Lung (tissue), 11 donors: ENCODE measurements at regions not wholly inside any gene's neighbourhood (a gene's known extent, or its start where the extent isn't known, plus 50 kb on each side); places are given as distances from the start of the nearest gene placed in this dataset.
A peak's percentile ranks its signal among the peaks of the same experiment; 100 is the strongest.

Experiments
- ATAC-seq: fragments of 200-7000 bp; cut with Tn5 transposase; one replicate; pipeline ENCODE4 v1.9.1; 2020; ENCODE audit warnings: moderate number of reproducible peaks; ENCODE audit not compliant: insufficient read depth, low FRiP score
- DNase-seq, 3 donors: peaks; one replicate each; pipeline ENCODE4 v3.0.0-alpha.2; 2013 to 2017
- H3K27ac ChIP-seq, 2 donors: one replicate each; pipeline ENCODE4 v1.5.1; 2013; ENCODE audit warnings: mild to moderate bottlenecking in 2 of 2, moderate library complexity in 2 of 2, control low read depth in 1 of 2, inconsistent platforms in 1 of 2, low read depth in 1 of 2, low read length in 1 of 2
- H3K27me3 ChIP-seq, 3 donors: one replicate each; pipeline ENCODE4 v1.5.1; 2013; ENCODE audit warnings: low read length in 2 of 3; ENCODE audit not compliant: control insufficient read depth in 3 of 3, insufficient read depth in 3 of 3
- H3K36me3 ChIP-seq, 4 donors: one replicate each; pipeline ENCODE4 v1.5.1; 2013; ENCODE audit warnings: low read length in 4 of 4, mild to moderate bottlenecking in 1 of 4, moderate library complexity in 1 of 4; ENCODE audit not compliant: control insufficient read depth in 4 of 4, insufficient read depth in 4 of 4
- H3K4me1 ChIP-seq, 5 donors: one replicate each; pipeline ENCODE4 v1.5.1; 2013; ENCODE audit warnings: low read length in 5 of 5, mild to moderate bottlenecking in 2 of 5, moderate library complexity in 1 of 5; ENCODE audit not compliant: control insufficient read depth in 5 of 5, insufficient read depth in 5 of 5
- H3K4me3 ChIP-seq: one replicate; pipeline ENCODE4 v1.5.1; 2013; ENCODE audit warnings: mild to moderate bottlenecking, control low read depth, moderate library complexity
- H3K9ac ChIP-seq, 2 donors: one replicate each; pipeline ENCODE4 v1.5.1; 2013; ENCODE audit warnings: low read length in 2 of 2, control low read depth in 1 of 2; ENCODE audit not compliant: insufficient read depth in 1 of 2
- H3K9me3 ChIP-seq, 4 donors: one replicate each; pipeline ENCODE4 v1.5.1; 2013; ENCODE audit warnings: low read length in 3 of 4, mild to moderate bottlenecking in 1 of 4, moderate library complexity in 1 of 4; ENCODE audit not compliant: control insufficient read depth in 4 of 4, insufficient read depth in 3 of 4
- CTCF ChIP-seq: IDR thresholded peaks from 2 replicates; pipeline ENCODE4 v1.5.1; 2012; ENCODE audit warnings: mild to moderate bottlenecking; ENCODE audit errors: control extremely low read depth, extremely low read depth
- WGBS, 2 donors: extraction: QIAGEN DNeasy Blood & Tissue Kit; methylation state at CpG; one replicate each; pipeline ENCODE4 v1.1.7; 2013; 5-methylcytosine and 5-hydroxymethylcytosine counted together
- donor health status: control.
- donor health status: control.
- donor health status: Bipolar disorder and iron deficiency.
- donor health status: healthy.
- donor health status: DM: yes; HTN: yes; CAD: no.

- TF ChIP-seq CTCF: no peak
- WGBS, 2 donors: 64% methylated on average over 11 of the region's 11 CpGs
- no peak for DNase-seq
Observed at GRCh38 chr16:86061318-86061695, 162.3 kb downstream of the IRF8 start.

GRCh38 chr16:86061721-86062120, 162.8 kb downstream of the IRF8 start:
- DNase-seq (peak; percentile 40 to 86 (median 61)), ATAC-seq (no peak)
- H3K4me3 ChIP-seq: no peak overlapping the region
- 58 to 60% methylated on average over 11 of the region's 11 CpGs for WGBS, 2 donors
- no peaks in the 10 kb centered on the region for H3K36me3 ChIP-seq
- peaks cover 0 to 35% (median 7%) of the 10 kb centered on the region in 5 donors for H3K4me1 ChIP-seq
- no peak overlapping the region for H3K9ac ChIP-seq
- no peaks in the 10 kb centered on the region for H3K9me3 ChIP-seq
- no peak for TF ChIP-seq CTCF
- no peaks in the 10 kb centered on the region for H3K27me3 ChIP-seq
- no peak overlapping the region for H3K27ac ChIP-seq

More at GRCh38 chr16:86061318-86061695, 162.3 kb downstream of the IRF8 start:
- Histone ChIP-seq H3K27me3 (no peaks in the 10 kb centered on the region), H3K27ac (no peak overlapping the region), H3K4me3 (no peak overlapping the region), H3K9ac (no peak overlapping the region), H3K4me1 (peaks cover 0 to 35% (median 7%) of the 10 kb centered on the region in 5 donors), H3K9me3 (no peaks in the 10 kb centered on the region), H3K36me3 (no peaks in the 10 kb centered on the region)
- no peak for ATAC-seq

- Histone ChIP-seq H3K4me1 (peaks cover 0 to 35% (median 7%) of the 10 kb centered on the region in 5 donors), H3K9me3 (no peaks in the 10 kb centered on the region), H3K27ac (no peak overlapping the region), H3K9ac (no peak overlapping the region), H3K27me3 (no peaks in the 10 kb centered on the region), H3K4me3 (no peak overlapping the region), H3K36me3 (no peaks in the 10 kb centered on the region)
- WGBS, 2 donors: 90 to 92% methylated on average over 19 of the region's 19 CpGs
- ATAC-seq (no peak), DNase-seq (no peak)
- TF ChIP-seq CTCF: no peak
Observed at GRCh38 chr16:86062271-86062965, 163.5 kb downstream of the IRF8 start.
